Uterus (tissue), 3 donors: ENCODE measurements at regions not wholly inside any gene's neighbourhood (a gene's known extent, or its start where the extent isn't known, plus 50 kb on each side); places are given as distances from the start of the nearest gene placed in this dataset.

Source experiments
- DNase-seq, 2 donors: peaks; one replicate each; pipeline ENCODE4 v3.0.0-alpha.2; 2019 to 2020
- H3K27ac ChIP-seq, 2 donors: fragments of 200-600 bp; sonication (generic); 1 replicate in 1 of 2; 2 replicates in 1 of 2; pipeline ENCODE4 v1.5.1; 2016 to 2018
- H3K27me3 ChIP-seq, 2 donors: fragments of 200-600 bp; sonication (generic); one replicate each; pipeline ENCODE4 v1.5.1; 2018 to 2019; ENCODE audit warnings: control low read depth in 1 of 2
- H3K36me3 ChIP-seq, 2 donors: fragments of 200-600 bp; sonication (generic); one replicate each; pipeline ENCODE4 v1.5.1; 2019; ENCODE audit warnings: control low read depth in 1 of 2
- H3K4me1 ChIP-seq, 2 donors: fragments of 200-600 bp; sonication (generic); one replicate each; pipeline ENCODE4 v1.5.1; 2018 to 2019; ENCODE audit warnings: control low read depth in 1 of 2
- H3K4me3 ChIP-seq, 2 donors: fragments of 200-600 bp; sonication (generic); 1 replicate in 1 of 2; 2 replicates in 1 of 2; pipeline ENCODE4 v1.5.1; 2018 to 2019; ENCODE audit warnings: mild to moderate bottlenecking in 1 of 2
- H3K9me3 ChIP-seq, 2 donors: fragments of 200-600 bp; sonication (generic); one replicate each; pipeline ENCODE4 v1.5.1; 2019; ENCODE audit warnings: control low read depth in 1 of 2
- CTCF ChIP-seq, 4 experiments: fragments of 200-600 bp in 2 of 4; fragments of 450-650 bp in 2 of 4; sonication (generic) in 2 of 4; IDR thresholded peaks; one replicate each; pipeline ENCODE4 v1.5.1; 2016 to 2019; ENCODE audit warnings: antibody characterized with exemption in 4 of 4, mild to moderate bottlenecking in 2 of 4, moderate library complexity in 1 of 4
- POLR2A ChIP-seq, 2 donors: fragments of 450-650 bp; IDR thresholded peaks; one replicate each; pipeline ENCODE4 v1.6.1; 2016; ENCODE audit warnings: antibody characterized with exemption in 2 of 2, mild to moderate bottlenecking in 1 of 2, moderate library complexity in 1 of 2
- intact Hi-C: fragments of 100-400 bp; cut with DNase I; formaldehyde crosslinking; loops from one replicate; pipeline ENCODE4 v1.15.1; 2023; ENCODE audit warnings: low total_unique reads
- donor health status: DM: yes; HTN: yes; CAD: no.

- Histone ChIP-seq H3K9me3 (no peaks in the 10 kb centered on the region), H3K4me3 (no peak overlapping the region), H3K4me1 (no peaks in the 10 kb centered on the region), H3K36me3 (no peaks in the 10 kb centered on the region), H3K27ac (no peak overlapping the region), H3K27me3 (no peaks in the 10 kb centered on the region)
- TF ChIP-seq POLR2A (IDR thresholded peaks at IDR 0.05) (no peak), CTCF (IDR thresholded peaks at IDR 0.05) (no peak)
- DNase-seq: no peak
- intact Hi-C loops: no loop called here
Measured at GRCh38 chr7:13447637-13448036, 541.8 kb downstream of the ETV1 start.

- Histone ChIP-seq H3K4me1 (no peaks in the 10 kb centered on the region), H3K36me3 (no peaks in the 10 kb centered on the region), H3K27ac (no peak overlapping the region), H3K27me3 (no peaks in the 10 kb centered on the region), H3K9me3 (no peaks in the 10 kb centered on the region), H3K4me3 (no peak overlapping the region)
- intact Hi-C loops: no loop called here
- TF ChIP-seq CTCF (IDR thresholded peaks at IDR 0.05) (no peak), POLR2A (IDR thresholded peaks at IDR 0.05) (no peak)
- no peak for DNase-seq
Measured at GRCh38 chr7:13448243-13448642, 541.2 kb downstream of the ETV1 start.

- intact Hi-C loops: no loop called here
- DNase-seq: no peak
- no peak for TF ChIP-seq POLR2A (IDR thresholded peaks at IDR 0.05)
- TF ChIP-seq CTCF (IDR thresholded peaks at IDR 0.05): no peak
Measured at GRCh38 chr7:13449460-13449859, 540.0 kb downstream of the ETV1 start.

GRCh38 chr7:13454916-13455592 lies 534.4 kb downstream of the ETV1 start:
- Histone ChIP-seq H3K4me1 (no peaks in the 10 kb centered on the region), H3K4me3 (no peak overlapping the region), H3K27me3 (no peaks in the 10 kb centered on the region), H3K9me3 (no peaks in the 10 kb centered on the region), H3K27ac (no peak overlapping the region), H3K36me3 (no peaks in the 10 kb centered on the region)
- DNase-seq: no peak
- intact Hi-C loops: no loop called here
- TF ChIP-seq POLR2A (IDR thresholded peaks at IDR 0.05) (no peak), CTCF (IDR thresholded peaks at IDR 0.05) (no peak)

More at GRCh38 chr7:13449460-13449859, 540.0 kb downstream of the ETV1 start:
- no peak overlapping the region for H3K4me3 ChIP-seq
- H3K27ac ChIP-seq: no peak overlapping the region
- no peaks in the 10 kb centered on the region for H3K4me1 ChIP-seq
- H3K36me3 ChIP-seq: no peaks in the 10 kb centered on the region
- no peaks in the 10 kb centered on the region for H3K27me3 ChIP-seq
- H3K9me3 ChIP-seq: no peaks in the 10 kb centered on the region

- no peak for TF ChIP-seq POLR2A (IDR thresholded peaks at IDR 0.05)
- TF ChIP-seq CTCF (IDR thresholded peaks at IDR 0.05): no peak
- intact Hi-C loops: no loop called here
- Histone ChIP-seq H3K4me1 (no peaks in the 10 kb centered on the region), H3K27me3 (no peaks in the 10 kb centered on the region), H3K27ac (no peak overlapping the region), H3K4me3 (no peak overlapping the region), H3K36me3 (no peaks in the 10 kb centered on the region), H3K9me3 (no peaks in the 10 kb centered on the region)
- no peak for DNase-seq
Measured at GRCh38 chr7:13457790-13458189, 531.7 kb downstream of the ETV1 start.
